GM19468 (cell line): ENCODE measurements at regions not wholly inside any gene's neighbourhood (a gene's known extent, or its start where the extent isn't known, plus 50 kb on each side); places are given as distances from the start of the nearest gene placed in this dataset.

Experiments used
- ATAC-seq: cut with Tn5 transposase; IDR thresholded peaks from one replicate; pipeline ENCODE4 v1.9.1; 2021; ENCODE audit warnings: mild to moderate bottlenecking, moderate library complexity, moderate number of reproducible peaks; ENCODE audit not compliant: unreplicated experiment; ENCODE audit errors: extremely low read depth

DNA sequence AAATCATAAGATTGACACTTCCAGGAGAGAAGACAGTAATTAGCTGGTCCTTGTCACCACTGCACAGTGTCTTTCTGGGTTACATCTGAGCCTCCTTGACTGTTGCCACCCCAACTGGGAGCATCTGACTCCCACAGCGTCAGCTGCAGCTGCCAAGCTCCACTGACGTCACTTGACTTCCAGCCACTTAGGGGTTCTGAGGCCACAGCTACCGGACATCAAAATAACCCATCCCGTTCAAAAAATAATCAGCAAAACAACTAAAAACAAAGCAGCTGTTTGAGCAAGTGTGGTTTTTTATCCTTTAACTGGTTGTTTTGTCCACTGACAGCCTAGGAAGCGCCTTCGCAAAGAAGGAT lies 206.5 kb upstream of the AGAP1 start:
- no peak for ATAC-seq

DNA sequence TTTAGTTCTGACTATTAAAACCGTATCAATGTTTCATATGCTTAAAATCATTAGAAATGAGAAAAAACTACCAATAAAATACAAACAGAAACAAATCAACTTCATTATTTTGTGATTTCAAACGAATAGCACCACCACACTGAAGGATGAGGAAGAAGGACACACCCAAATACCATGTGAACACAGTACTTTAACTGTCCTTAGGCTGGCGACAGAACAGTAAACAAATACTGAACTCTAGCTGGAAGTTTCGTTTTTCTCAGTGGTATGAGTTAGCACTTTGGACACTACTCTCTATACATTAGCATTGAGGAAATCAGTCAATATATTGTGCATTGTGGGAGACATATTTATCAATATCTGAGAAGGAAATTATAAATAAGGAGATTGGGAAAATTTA lies 202.4 kb upstream of the AGAP1 start:
- ATAC-seq = no peak

- ATAC-seq = no peak
Measured at GRCh38 chr2:235293061-235293460, 200.8 kb upstream of the AGAP1 start.

DNA sequence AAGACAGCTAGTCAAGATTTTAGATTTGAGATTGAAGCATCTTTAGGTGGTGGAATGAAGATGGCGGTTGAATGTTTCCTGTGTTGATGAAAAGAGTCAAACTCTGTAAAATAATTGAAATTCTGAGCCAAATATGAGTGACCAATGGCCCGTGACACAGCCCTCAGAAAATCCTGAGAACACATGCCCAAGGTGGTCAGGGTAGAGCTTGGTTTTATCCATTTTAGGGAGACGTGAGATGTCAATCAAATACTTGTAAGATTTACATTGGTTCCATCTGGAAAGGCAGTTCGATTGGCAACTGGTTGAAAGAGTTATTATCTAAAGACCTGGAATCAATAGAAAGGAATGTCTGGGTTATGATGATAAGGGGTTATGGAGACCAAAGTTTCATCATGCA lies 198.0 kb upstream of the AGAP1 start:
- ATAC-seq = no peak

- no peak for ATAC-seq
Measured at GRCh38 chr2:235300368-235301201, 193.3 kb upstream of the AGAP1 start.

- no peak for ATAC-seq
Measured at GRCh38 chr2:235301202-235302076, 192.4 kb upstream of the AGAP1 start.

DNA sequence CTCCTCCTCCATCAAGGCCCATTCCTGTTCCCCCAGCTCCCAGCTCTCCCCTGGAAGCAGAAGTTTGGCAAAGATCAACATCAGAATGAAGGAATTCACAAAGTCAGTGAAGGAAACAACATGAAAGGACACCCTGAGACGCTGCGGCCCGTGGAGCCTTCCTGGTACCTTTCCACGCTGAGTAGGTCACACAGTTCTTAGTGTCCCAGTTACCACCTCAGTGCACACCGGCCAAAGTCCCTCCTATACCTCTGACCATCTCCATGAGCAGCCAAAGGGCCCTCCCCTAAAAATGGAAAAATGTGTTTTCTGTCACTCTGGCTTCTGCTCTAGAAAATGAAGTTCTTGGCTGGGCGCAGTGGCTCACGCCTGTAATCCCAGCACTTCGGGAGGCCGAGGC lies 191.6 kb upstream of the AGAP1 start:
- ATAC-seq = no peak

DNA sequence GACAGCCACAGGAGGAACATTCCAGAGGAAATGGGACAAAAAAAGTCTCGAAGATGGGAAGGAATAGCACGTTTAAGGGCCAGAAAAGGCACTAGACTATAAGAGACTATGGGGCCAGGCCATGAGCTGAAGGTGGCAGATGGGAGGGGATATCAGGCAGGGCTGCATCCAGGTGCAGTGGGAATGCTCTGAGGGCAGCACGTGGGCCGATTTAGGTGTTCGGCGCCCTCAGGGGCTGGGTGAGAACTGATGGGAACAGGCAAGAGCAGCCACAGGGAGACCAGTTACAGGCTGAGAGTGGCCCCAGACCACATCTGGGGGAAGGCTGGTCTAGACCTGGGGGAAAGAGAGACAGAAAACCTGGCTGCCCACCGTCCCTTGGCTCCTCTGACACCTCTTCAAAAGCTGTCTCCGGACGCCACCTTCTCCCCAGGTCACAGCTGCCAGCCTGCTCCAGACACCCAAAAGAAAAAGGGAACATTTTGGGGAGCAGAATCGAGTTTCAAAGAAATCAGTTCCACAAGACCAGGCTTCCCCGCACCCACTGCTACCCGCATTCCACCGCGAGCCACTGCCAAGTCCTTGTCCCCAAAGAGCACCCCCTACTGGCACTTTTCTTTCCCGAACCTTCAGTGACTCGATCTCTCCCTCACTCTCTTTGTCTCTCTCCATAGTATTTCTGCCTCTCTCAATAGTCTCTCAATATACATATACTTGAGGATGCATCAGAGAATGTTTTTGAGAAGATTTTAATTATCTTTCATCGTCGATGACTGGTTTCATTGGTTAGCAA lies 190.1 kb upstream of the AGAP1 start:
- ATAC-seq = no peak

GRCh38 chr2:235305678-235306077 lies 188.2 kb upstream of the AGAP1 start:
- no peak for ATAC-seq

- ATAC-seq = no peak
Measured at GRCh38 chr2:235311044-235311443, 182.8 kb upstream of the AGAP1 start.

DNA sequence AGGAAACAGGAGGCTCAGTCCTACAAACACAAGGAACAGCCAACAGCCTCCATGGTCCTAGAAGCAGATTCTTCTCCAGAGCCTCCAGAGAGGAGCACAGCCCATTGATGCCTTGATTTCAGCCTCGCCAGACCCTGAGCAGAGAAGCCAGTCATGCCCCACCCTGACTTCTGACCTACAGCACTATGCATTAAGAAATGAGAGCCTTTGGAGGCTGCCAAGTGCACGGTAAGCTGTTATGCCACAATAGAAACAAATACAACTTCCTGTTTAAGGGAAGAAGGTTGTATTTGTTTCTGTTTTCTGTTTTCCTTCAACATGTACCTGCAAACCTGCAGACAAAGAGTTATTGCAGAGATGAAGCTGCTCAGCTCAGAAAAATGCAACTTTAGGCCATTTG lies 181.3 kb upstream of the AGAP1 start:
- ATAC-seq = no peak

DNA sequence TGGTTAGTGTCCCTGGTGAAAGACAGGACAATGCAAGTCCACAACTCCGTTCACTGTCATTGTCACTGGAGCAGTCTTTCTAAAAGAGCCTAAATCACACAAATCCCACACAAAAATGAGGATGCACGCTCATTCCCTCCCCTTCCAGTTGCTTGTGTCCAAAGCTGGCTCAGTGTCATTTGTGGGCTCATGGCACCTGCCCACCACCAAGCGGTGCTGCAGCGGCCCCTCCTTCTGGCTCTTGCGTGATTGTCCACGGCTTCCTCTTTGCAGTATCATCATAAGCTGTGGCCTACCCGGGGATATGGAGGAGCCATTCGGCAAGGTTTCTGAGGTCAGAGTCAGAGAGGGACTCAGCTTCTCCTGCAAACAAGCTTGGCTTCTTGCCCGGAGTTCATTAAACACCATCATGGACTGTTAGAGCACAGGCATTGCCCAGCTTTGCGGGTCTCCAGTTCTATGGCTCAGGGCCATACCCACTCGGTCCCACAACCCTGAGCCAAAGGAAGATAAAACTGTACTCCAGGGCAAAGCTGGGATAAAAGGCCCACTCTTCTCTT lies 179.4 kb upstream of the AGAP1 start:
- ATAC-seq = no peak

GRCh38 chr2:235319095-235319494 lies 174.7 kb upstream of the AGAP1 start:
- ATAC-seq = no peak

DNA sequence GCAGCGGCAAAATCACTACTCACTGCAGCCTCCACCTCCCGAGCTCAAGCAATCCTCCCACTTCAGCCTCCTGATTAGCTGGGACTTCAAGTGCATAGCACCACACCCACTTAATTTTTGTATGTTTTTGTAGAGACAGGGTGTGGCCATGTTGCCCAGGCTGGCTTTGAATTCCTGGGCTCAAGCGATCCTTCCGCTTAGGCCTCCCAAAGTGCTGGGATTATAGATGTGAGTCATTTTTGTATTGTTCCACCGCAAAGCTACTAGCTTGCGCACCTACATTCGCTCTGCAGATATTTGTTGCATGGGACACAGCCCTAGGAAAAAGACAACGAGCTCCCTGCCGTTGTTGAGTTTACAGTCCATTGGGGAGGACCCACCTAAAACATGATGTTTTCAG lies 173.5 kb upstream of the AGAP1 start:
- no peak for ATAC-seq

DNA sequence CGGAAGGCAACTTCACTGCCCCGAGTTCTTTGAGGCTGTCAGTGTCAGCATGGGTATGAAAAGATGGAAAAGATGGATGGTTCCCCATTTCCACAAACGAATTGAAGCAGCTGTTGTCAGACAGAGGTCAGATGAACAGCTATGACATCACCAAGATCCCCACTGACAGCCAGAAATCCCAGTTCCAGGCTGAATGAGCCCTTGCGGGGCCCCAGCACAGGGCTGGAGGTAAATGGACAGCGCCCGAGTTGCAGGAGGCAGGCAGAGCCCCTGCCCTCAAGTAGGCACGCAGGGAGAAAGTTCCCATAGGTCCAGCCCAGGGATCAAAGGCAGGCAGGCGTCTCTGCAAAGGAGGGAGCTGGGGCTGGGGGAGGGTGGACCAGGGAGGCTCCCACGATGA lies 169.5 kb upstream of the AGAP1 start:
- ATAC-seq = no peak

DNA sequence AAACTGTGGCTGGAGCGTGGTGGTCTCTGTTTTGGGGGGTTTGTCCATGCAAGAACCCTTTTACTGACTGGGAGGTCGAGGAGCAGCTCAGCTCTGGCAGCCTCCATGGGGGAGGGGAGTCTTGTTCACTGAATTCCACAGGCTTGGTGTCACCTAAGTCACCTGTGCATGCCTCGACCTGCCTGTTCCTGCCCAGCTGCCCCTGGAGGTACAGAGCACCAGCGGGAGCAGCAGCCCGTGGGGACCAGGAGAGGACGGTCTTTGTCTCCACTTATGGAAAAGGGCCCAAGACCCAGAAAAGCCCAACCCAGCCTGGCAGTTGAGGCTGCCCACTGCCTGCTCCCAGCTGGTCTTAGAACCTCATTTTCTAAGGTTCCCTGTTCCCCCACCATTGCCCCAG lies 168.7 kb upstream of the AGAP1 start:
- no peak for ATAC-seq

GRCh38 chr2:235328991-235329390 lies 164.9 kb upstream of the AGAP1 start:
- no peak for ATAC-seq

DNA sequence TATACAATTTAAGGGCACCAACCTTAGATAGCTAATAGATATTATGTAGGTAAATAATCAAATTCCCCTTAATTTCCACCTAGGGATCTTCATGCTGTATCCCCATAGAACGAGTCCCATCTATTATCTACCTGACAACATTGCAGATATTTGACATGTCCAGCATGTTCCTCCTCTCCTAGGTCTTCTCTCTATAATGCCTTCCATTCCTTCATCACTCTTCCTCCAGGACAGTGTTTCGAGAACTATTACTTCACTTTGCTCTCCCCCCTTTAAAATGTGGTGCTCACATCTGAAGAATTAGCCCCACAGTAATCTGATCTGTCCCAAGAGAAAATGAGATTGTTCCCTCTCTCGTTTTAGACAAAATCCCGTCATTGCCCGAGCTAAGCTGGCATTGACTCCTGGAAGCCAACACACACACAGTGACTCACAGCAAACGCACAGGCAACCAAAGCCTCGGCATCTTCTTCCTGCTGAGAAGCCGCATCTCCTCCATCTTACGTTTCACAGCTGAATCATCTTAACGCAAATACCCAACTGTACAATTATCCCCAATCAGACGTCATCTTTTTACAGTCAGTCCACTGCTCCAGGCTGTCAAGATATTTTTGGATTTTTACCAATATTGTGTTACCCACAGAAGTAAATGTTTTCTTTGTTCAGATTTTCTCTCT lies 162.9 kb upstream of the AGAP1 start:
- ATAC-seq = no peak

DNA sequence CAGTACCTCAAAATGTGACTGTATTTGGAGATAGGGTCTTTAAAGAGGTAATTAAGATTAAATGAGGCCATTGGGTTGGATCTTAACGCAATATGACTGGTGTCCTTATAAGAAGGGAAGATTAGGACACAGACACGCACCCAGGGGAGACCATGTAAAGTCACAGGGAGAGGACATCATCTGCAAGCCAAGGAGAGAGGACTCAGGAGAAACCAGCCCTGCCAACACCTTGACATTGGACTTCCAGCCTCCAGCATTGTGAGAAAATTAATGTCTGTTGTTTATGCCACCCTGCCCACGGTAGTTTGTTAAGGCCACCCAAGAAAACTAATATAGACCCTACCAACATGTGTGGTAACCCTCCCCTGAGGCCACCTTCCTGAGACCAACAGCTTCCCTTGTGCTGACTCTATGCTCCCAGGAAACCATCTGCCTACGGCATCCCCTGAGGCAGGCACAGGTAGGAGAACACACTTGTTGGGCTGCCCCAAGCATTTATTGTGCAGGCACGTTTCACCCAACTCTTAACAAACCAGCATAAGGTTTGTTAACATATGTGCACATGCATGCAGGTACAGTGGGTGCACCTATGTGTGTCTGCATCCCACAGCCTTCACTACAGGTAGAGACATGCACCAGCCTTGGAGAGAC lies 161.5 kb upstream of the AGAP1 start:
- no peak for ATAC-seq
